ENCODE measurements at regions not wholly inside any gene's neighbourhood (a gene's known extent, or its start where the extent isn't known, plus 50 kb on each side); places are given as distances from the start of the nearest gene placed in this dataset.

- TF ChIP-seq NANOG (IDR thresholded peaks at IDR 0.05; ENCODE audit: insufficient read depth, low read depth, low read length, poor library complexity, severe bottlenecking) (no peak), PHF8 (conservative IDR thresholded peaks at IDR 0.05; ENCODE audit: low read depth, low read length) (no peak), SP2 (IDR thresholded peaks at IDR 0.05; ENCODE audit: low read length) (no peak), SP1 (IDR thresholded peaks at IDR 0.05; ENCODE audit: low read depth, low read length) (no peak), TAF1 (IDR thresholded peaks at IDR 0.05; ENCODE audit: low read depth, low read length) (no peak)
Measured at GRCh38 chr10:118820326-118821116, 65.8 kb upstream of the CACUL1 start (continued).

All from H1 (cell line).